Right hindlimb (tissue), 1 donor: ENCODE measurements at regions not wholly inside any gene's neighbourhood (a gene's known extent, or its start where the extent isn't known, plus 50 kb on each side); places are given as distances from the start of the nearest gene placed in this dataset.
"Not testable (repeated sequence)": the region's sequence is repeated elsewhere in the genome, so short reads cannot be mapped to it uniquely, and the experiment has no call there.

Experiments
- DNase-seq: peaks from one replicate; pipeline ENCODE4 v3.0.0-alpha.2; 2018

GRCh38 chr6:155791891-155792290 is 336.3 kb upstream of the NOX3 start:
- DNase-seq = no peak

- DNase-seq = no peak
These were observed 335.5 kb upstream of the NOX3 start for GRCh38 chr6:155791186-155791585.

GRCh38 chr6:155787168-155787567 is 331.5 kb upstream of the NOX3 start:
- no peak for DNase-seq

- no peak for DNase-seq
These were observed 330.9 kb upstream of the NOX3 start for GRCh38 chr6:155786528-155786927.

GRCh38 chr6:155782739-155783459 is 327.3 kb upstream of the NOX3 start:
- DNase-seq = peak; percentile 23

- peak; percentile 27 for DNase-seq
These were observed 326.7 kb upstream of the NOX3 start for GRCh38 chr6:155782320-155782731.

GRCh38 chr6:155779456-155779855 is 323.8 kb upstream of the NOX3 start:
- no peak for DNase-seq

- no peak for DNase-seq
These were observed 322.7 kb upstream of the NOX3 start for GRCh38 chr6:155778336-155778735.

- no peak for DNase-seq
These were observed 316.2 kb upstream of the NOX3 start for GRCh38 chr6:155771822-155772221.

- no peak for DNase-seq
These were observed 315.2 kb upstream of the NOX3 start for GRCh38 chr6:155770856-155771255.

GRCh38 chr6:155770313-155770712 is 314.7 kb upstream of the NOX3 start:
- no peak for DNase-seq

- no peak for DNase-seq
These were observed 309.9 kb upstream of the NOX3 start for GRCh38 chr6:155765275-155766194.

- DNase-seq = no peak
These were observed 307.0 kb upstream of the NOX3 start for GRCh38 chr6:155762649-155763048.

GRCh38 chr6:155755452-155755851 is 299.8 kb upstream of the NOX3 start:
- DNase-seq = no peak

GRCh38 chr6:155748778-155749177 is 293.1 kb upstream of the NOX3 start:
- not testable (repeated sequence) for DNase-seq

- DNase-seq = no peak
These were observed 291.9 kb upstream of the NOX3 start for GRCh38 chr6:155747491-155747890.

- no peak for DNase-seq
These were observed 285.3 kb upstream of the NOX3 start for GRCh38 chr6:155740781-155741399.

- no peak for DNase-seq
These were observed 283.0 kb upstream of the NOX3 start for GRCh38 chr6:155738602-155739105.

- DNase-seq = no peak
These were observed 261.7 kb upstream of the NOX3 start for GRCh38 chr6:155717374-155717773.

GRCh38 chr6:155710704-155711103 is 255.1 kb upstream of the NOX3 start:
- DNase-seq = no peak

GRCh38 chr6:155709262-155709661 is 253.6 kb upstream of the NOX3 start:
- no peak for DNase-seq

GRCh38 chr6:155708100-155708499 is 252.5 kb upstream of the NOX3 start:
- no peak for DNase-seq

GRCh38 chr6:155706806-155707205 is 251.2 kb upstream of the NOX3 start:
- no peak for DNase-seq
